Progenitor cell of endocrine pancreas (in vitro differentiated cells): ENCODE measurements at regions not wholly inside any gene's neighbourhood (a gene's known extent, or its start where the extent isn't known, plus 50 kb on each side); places are given as distances from the start of the nearest gene placed in this dataset.

Experiments used
- DNase-seq: peaks from one replicate; pipeline ENCODE4 v3.0.0; 2021; ENCODE audit warnings: low spot score; ENCODE audit not compliant: unreplicated experiment
- H3K27ac Mint-ChIP-seq: 2 replicates; pipeline ENCODE4 v1.8.0; 2021; ENCODE audit warnings: mild to moderate bottlenecking, moderate library complexity, mixed read lengths
- H3K27me3 Mint-ChIP-seq: 2 replicates; pipeline ENCODE4 v1.8.0; 2021; ENCODE audit warnings: mixed read lengths
- H3K36me3 Mint-ChIP-seq: 2 replicates; pipeline ENCODE4 v1.8.0; 2022; ENCODE audit warnings: mixed read lengths; ENCODE audit not compliant: insufficient read depth
- H3K4me1 Mint-ChIP-seq: 2 replicates; pipeline ENCODE4 v1.8.0; 2021; ENCODE audit warnings: low read depth, mixed read lengths
- H3K4me3 Mint-ChIP-seq: 2 replicates; pipeline ENCODE4 v1.8.0; 2021; ENCODE audit warnings: low read depth, mild to moderate bottlenecking, moderate library complexity, mixed read lengths
- H3K9me3 Mint-ChIP-seq: 2 replicates; pipeline ENCODE4 v1.8.0; 2021; ENCODE audit warnings: low read depth, mixed read lengths
- TF ChIP-seq, protein P1 (sequence below): fragments of 200-600 bp; sonication (generic); IDR thresholded peaks from one replicate; pipeline ENCODE4 v1.5.0; 2021; ENCODE audit warnings: antibody characterized with exemption, mild to moderate bottlenecking; ENCODE audit not compliant: unreplicated experiment

DNA sequence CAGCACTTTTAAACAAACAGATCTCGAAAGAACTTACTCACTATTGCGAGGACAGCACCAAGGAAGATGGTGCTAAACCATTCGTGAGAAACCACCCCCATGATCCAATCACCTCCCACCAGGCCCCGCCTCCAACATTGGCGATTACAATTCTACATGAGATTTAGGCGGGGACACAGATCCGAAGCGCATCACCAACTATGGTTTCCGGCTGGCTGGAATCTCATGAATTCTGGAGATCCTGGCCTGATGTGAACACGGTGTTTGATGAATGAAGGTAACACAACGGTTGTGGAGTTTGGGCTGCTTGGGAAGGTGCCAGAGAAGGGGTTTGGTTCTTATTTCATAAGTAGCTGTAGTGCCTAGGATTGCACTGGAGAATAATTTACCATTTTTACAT is 216.7 kb downstream of the EMX2 start:
- DNase-seq, result no peak
- TF ChIP-seq, protein P1, sequence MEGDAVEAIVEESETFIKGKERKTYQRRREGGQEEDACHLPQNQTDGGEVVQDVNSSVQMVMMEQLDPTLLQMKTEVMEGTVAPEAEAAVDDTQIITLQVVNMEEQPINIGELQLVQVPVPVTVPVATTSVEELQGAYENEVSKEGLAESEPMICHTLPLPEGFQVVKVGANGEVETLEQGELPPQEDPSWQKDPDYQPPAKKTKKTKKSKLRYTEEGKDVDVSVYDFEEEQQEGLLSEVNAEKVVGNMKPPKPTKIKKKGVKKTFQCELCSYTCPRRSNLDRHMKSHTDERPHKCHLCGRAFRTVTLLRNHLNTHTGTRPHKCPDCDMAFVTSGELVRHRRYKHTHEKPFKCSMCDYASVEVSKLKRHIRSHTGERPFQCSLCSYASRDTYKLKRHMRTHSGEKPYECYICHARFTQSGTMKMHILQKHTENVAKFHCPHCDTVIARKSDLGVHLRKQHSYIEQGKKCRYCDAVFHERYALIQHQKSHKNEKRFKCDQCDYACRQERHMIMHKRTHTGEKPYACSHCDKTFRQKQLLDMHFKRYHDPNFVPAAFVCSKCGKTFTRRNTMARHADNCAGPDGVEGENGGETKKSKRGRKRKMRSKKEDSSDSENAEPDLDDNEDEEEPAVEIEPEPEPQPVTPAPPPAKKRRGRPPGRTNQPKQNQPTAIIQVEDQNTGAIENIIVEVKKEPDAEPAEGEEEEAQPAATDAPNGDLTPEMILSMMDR, result no peak
- no peaks in the 10 kb centered on the region for H3K9me3 Mint-ChIP-seq
- H3K36me3 Mint-ChIP-seq, result no peaks in the 10 kb centered on the region
- no peaks in the 10 kb centered on the region for H3K4me1 Mint-ChIP-seq
- peaks cover 57% of the 10 kb centered on the region for H3K27me3 Mint-ChIP-seq
- no peak overlapping the region for H3K27ac Mint-ChIP-seq
- H3K4me3 Mint-ChIP-seq, result no peak overlapping the region

DNA sequence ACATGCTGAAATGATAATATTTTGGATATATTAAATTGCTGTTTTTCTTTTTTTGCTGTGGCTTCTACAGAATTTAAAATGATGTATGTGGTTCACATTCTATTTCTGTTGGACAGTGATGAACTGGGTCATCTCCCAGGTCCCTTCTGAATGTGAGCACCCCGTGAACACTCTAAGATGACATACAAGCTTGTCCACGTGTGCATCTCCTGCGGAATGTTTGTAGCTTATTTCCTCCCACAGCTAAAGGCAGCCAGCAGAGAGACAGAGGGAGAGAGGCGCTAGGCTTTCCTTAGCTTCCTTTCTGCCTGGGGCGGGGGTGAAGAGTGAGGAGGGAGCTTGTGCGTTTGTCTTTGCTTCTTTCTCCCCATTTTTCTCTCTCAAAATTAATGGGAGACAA is 219.1 kb downstream of the EMX2 start:
- TF ChIP-seq, protein P1, result no peak
- Mint-ChIP-seq H3K36me3 (no peaks in the 10 kb centered on the region), H3K27me3 (peaks cover 57% of the 10 kb centered on the region), H3K4me3 (no peak overlapping the region), H3K9me3 (no peaks in the 10 kb centered on the region), H3K4me1 (no peaks in the 10 kb centered on the region), H3K27ac (no peak overlapping the region)
- no peak for DNase-seq

DNA sequence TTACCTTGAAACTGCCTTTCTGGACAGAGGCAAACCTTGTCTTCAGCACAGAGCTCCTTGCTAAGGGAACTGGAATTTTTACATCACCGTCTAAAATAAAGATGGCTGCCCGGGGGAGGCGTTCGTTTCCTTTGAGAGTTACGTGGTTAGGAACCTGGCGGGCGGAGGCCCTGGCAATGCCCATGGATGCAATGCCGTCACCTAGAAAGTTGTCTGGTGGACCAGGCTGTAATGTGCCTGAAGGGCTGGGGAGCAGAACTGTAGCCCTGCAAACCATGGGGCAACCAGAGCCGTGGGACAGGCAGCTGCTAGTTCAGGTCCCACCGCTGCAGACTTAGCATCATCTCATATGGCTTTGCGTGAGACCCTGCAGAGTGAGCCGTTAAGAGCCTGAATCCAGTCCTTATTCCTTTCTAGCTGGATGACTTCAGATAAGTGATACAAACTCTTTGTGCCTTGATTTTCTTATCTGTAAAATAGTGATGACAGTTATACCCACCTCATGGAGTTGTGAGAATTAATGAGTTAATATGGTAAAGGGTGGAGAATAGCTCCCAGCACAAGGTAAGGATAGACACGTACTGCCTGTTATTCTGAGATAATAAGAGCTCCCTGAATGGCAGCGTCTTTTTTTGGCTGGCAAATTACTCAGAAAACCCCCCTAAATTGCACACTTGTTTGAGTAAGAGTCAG is 219.7 kb downstream of the EMX2 start:
- no peak for DNase-seq
- no peaks in the 10 kb centered on the region for H3K36me3 Mint-ChIP-seq
- TF ChIP-seq, protein P1, result no peak
- no peak overlapping the region for H3K27ac Mint-ChIP-seq
- H3K27me3 Mint-ChIP-seq, result peaks cover 53% of the 10 kb centered on the region
- H3K9me3 Mint-ChIP-seq, result no peaks in the 10 kb centered on the region
- no peaks in the 10 kb centered on the region for H3K4me1 Mint-ChIP-seq
- H3K4me3 Mint-ChIP-seq, result no peak overlapping the region

DNA sequence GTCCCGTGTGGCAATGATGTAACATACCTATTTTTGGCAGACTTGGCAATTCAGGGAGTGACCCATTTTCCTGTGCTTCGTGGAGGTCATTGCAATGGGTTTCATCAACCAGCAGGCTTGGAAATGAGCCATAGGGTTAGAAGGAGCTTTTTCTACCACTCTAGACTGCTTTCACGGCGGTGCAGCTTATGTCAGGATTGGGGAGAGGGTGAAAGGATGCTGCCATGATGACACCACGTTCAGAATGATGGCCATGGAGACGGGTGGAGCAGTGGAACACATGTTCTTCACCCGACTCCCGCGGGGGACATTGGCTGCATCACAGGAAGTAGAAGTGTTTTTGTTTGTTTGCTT is 220.2 kb downstream of the EMX2 start:
- no peaks in the 10 kb centered on the region for H3K4me1 Mint-ChIP-seq
- H3K9me3 Mint-ChIP-seq, result no peaks in the 10 kb centered on the region
- peaks cover 50% of the 10 kb centered on the region for H3K27me3 Mint-ChIP-seq
- H3K36me3 Mint-ChIP-seq, result no peaks in the 10 kb centered on the region
- no peak overlapping the region for H3K27ac Mint-ChIP-seq
- TF ChIP-seq, protein P1, result no peak
- no peak for DNase-seq
- no peak overlapping the region for H3K4me3 Mint-ChIP-seq

DNA sequence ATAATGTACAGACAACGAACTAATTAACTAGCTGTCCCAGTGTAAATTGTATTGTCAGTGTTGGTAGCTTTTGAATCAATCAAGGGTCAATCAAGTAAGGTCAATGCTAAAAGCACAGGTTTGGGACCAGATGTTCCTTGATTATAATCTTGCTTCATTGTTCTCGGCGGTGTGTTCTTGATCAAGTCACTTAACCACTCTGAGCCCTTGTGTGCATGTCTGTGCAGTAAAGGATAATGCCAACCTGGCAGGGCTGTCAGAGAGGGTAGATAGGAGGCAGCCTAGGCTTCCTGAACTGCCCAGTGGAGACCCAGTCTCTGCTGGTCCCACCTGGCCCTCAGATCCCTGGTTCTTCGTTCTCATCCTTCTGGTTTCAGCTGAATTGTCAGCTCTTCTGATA is 221.0 kb downstream of the EMX2 start:
- H3K27me3 Mint-ChIP-seq, result peaks cover 50% of the 10 kb centered on the region
- H3K36me3 Mint-ChIP-seq, result no peaks in the 10 kb centered on the region
- H3K27ac Mint-ChIP-seq, result no peak overlapping the region

More for the DNA sequence above, 221.0 kb downstream of the EMX2 start:
- no peak for DNase-seq
- H3K4me3 Mint-ChIP-seq, result no peak overlapping the region
- TF ChIP-seq, protein P1, result no peak
- peaks cover 3% of the 10 kb centered on the region for H3K9me3 Mint-ChIP-seq
- no peaks in the 10 kb centered on the region for H3K4me1 Mint-ChIP-seq
